ENCODE measurements at regions not wholly inside any gene's neighbourhood (a gene's known extent, or its start where the extent isn't known, plus 50 kb on each side); places are given as distances from the start of the nearest gene placed in this dataset.
"Not testable (repeated sequence)": the region's sequence is repeated elsewhere in the genome, so short reads cannot be mapped to it uniquely, and the experiment has no call there.

- no peak overlapping the region for H3K27ac Mint-ChIP-seq
- H3K4me3 Mint-ChIP-seq: no peak overlapping the region
- no peak for DNase-seq
- no peak for ATAC-seq
- peaks cover 15% of the 10 kb centered on the region for H3K4me1 Mint-ChIP-seq
- H3K9me3 Mint-ChIP-seq: no peaks in the 10 kb centered on the region
- H3K27me3 Mint-ChIP-seq: peaks cover 31% of the 10 kb centered on the region
Measured at GRCh38 chr14:71780822-71781221, 151.4 kb upstream of the RGS6 start.

DNA sequence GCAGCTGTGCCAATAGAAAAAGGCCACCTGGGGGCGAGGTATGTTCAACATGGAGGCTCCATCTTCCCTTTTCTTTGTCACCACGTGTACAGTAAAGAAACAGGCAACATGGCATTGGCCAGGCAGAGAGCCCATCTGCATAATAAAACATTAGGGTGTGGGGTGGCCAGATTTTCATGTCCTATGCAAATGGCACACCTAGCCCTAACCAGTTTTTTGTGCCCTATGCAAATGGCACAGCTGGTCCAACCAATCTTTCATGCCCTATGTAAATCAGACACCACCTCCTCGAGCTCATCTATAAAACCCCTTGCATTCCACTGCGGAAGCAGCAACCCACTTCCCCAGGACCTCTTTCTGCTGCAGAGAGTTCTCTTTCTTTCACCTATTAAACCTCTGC lies 149.1 kb upstream of the RGS6 start:
- Mint-ChIP-seq H3K4me3 (no peak overlapping the region), H3K4me1 (no peaks in the 10 kb centered on the region), H3K27ac (no peak overlapping the region), H3K27me3 (peaks cover 23% of the 10 kb centered on the region), H3K9me3 (no peaks in the 10 kb centered on the region)
- no peak for ATAC-seq
- DNase-seq: no peak

DNA sequence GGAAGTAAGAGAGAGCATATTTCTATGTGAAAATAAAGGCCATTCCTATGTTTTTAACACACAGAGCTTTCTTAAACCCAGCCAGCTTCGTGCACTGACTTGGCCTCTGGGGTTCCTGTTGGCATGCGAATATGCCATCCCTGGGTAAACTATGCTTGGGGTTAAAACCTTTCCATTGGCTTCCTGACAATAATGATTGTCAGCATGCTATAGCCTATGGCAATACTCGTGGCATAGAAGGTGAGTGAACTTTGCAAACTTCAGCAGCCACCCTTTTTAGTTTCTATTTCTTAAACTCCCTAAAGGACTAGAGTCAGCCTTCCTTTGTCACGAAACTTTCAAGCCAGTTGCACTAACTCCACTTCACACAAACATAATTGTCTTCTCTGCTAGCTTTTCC lies 148.4 kb upstream of the RGS6 start:
- no peak for ATAC-seq
- H3K27ac Mint-ChIP-seq: no peak overlapping the region
- no peak for DNase-seq
- H3K4me1 Mint-ChIP-seq: no peaks in the 10 kb centered on the region
- H3K27me3 Mint-ChIP-seq: peaks cover 20% of the 10 kb centered on the region
- H3K9me3 Mint-ChIP-seq: no peaks in the 10 kb centered on the region
- H3K4me3 Mint-ChIP-seq: no peak overlapping the region

DNA sequence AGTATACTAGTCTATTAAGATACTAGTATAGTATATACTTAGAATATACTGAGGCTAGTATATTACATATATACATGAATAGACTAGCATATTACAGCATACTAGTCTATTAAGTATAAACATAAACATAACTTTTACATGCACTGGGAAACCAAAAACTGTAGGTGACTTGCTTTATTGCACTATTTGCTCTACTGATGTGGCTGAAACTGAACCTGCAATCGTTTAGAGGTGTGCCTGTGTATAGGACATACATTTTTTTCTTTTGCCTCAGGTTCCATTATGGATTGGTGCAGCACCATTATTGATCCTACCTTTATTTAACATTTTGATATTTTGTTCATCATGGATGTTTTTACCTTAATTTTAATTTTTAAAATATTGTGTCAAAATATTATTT lies 143.2 kb upstream of the RGS6 start:
- H3K27ac Mint-ChIP-seq: no peak overlapping the region
- DNase-seq: no peak
- no peaks in the 10 kb centered on the region for H3K27me3 Mint-ChIP-seq

GRCh38 chr14:71799841-71800240 lies 132.4 kb upstream of the RGS6 start:
- Mint-ChIP-seq H3K9me3 (no peaks in the 10 kb centered on the region), H3K27ac (no peak overlapping the region), H3K27me3 (no peaks in the 10 kb centered on the region), H3K4me1 (no peaks in the 10 kb centered on the region), H3K4me3 (no peak overlapping the region)
- ATAC-seq (no peak), DNase-seq (no peak)

More for the DNA sequence above, 143.2 kb upstream of the RGS6 start:
- ATAC-seq: no peak
- Mint-ChIP-seq H3K4me1 (no peaks in the 10 kb centered on the region), H3K4me3 (no peak overlapping the region), H3K9me3 (no peaks in the 10 kb centered on the region)

- Mint-ChIP-seq H3K4me3 (no peak overlapping the region), H3K27ac (no peak overlapping the region), H3K4me1 (no peaks in the 10 kb centered on the region), H3K27me3 (no peaks in the 10 kb centered on the region), H3K9me3 (no peaks in the 10 kb centered on the region)
- ATAC-seq (no peak), DNase-seq (no peak)
Measured at GRCh38 chr14:71800878-71801277, 131.4 kb upstream of the RGS6 start.

DNA sequence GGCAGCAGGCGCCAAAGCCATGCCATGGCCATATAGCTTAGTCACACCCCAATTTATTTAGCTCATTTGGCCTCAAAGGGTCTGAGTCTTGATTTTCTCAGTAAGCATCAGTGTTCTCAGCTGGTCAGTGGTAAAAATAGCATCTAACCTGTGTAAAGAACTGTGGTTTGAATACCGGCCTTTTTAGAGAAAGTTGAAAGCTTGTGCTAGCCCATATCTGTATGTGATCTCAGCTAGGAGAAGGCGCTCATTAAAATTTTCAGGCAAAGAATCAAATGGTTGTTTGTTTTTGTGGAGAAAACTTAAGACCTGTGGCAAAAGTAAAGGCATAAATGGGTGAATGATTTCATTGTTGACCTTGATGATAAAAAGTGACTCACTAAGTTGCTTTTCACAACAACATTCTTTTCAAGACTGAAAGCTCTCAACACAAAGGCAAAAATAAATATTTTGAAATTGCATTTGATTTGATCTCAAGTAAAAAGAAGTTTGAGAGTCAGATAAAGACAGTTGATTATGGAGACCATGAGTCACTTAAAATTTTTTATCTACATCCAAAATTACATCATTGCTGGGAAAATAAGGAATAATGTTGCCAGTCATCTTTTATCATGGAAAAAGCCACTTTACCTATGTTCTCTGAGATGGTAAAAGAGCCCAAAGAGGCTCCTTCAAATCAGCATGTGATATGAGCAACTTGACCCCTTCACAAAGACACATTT lies 128.5 kb upstream of the RGS6 start:
- no peak overlapping the region for H3K27ac Mint-ChIP-seq
- no peak overlapping the region for H3K4me3 Mint-ChIP-seq
- peaks cover 0 to 7% of the 10 kb centered on the region in 2 donors for H3K9me3 Mint-ChIP-seq
- no peak for DNase-seq
- no peaks in the 10 kb centered on the region for H3K4me1 Mint-ChIP-seq
- no peak for ATAC-seq
- H3K27me3 Mint-ChIP-seq: peaks cover 23% of the 10 kb centered on the region

DNA sequence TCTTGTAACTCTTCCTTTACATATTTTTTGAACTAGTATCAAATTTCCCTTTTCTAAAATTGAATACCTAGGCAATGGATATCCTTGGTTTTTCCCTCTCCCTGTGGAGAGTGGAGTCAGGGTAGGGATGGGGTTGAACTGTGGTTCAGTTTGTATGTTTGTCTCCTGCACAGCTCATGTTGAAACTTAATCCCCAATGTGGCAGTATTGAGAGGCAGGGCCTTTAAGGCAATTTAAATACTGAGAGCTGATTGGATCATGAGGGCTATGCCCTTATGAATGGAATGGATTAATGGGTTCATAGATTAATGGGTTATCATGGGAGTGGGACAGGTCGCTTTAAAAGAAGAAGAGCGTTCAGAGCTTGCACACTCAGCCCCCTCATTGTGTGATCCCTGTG lies 127.2 kb upstream of the RGS6 start:
- H3K27ac Mint-ChIP-seq: no peak overlapping the region
- no peaks in the 10 kb centered on the region for H3K4me1 Mint-ChIP-seq
- ATAC-seq: no peak
- peaks cover 0 to 7% of the 10 kb centered on the region in 2 donors for H3K9me3 Mint-ChIP-seq
- peaks cover 34% of the 10 kb centered on the region for H3K27me3 Mint-ChIP-seq
- no peak for DNase-seq
- no peak overlapping the region for H3K4me3 Mint-ChIP-seq

GRCh38 chr14:71807049-71807448 lies 125.2 kb upstream of the RGS6 start:
- H3K4me1 Mint-ChIP-seq, H3K27ac Mint-ChIP-seq, ATAC-seq, DNase-seq, H3K4me3 Mint-ChIP-seq, H3K9me3 Mint-ChIP-seq: not testable (repeated sequence)
- peaks cover 37% of the 10 kb centered on the region for H3K27me3 Mint-ChIP-seq

- not testable (repeated sequence) for H3K9me3 Mint-ChIP-seq, DNase-seq, H3K4me3 Mint-ChIP-seq, H3K4me1 Mint-ChIP-seq, H3K27ac Mint-ChIP-seq, ATAC-seq
- peaks cover 54% of the 10 kb centered on the region for H3K27me3 Mint-ChIP-seq
Measured at GRCh38 chr14:71810800-71811199, 121.4 kb upstream of the RGS6 start.

DNA sequence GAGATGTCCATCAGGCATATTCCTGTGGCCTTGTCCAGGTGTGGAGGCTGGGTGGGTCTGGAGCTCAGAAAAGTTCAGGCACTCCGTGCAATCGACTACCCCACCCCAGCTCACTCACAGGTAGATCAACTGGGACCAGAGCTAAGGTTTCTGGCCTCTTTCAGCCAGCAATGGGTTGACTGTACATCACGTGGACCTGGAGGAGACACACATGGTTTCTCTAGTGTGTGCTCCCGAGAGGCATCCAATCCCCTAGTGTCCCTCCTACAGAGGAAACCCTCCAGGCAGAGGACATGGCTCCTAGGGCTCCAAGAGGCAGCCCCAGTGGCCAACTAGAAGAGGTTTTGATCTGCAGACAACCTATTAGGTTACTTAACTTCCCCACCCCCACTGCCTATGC lies 119.5 kb upstream of the RGS6 start:
- Mint-ChIP-seq H3K4me1 (no peaks in the 10 kb centered on the region), H3K4me3 (no peak overlapping the region), H3K27me3 (peaks cover 41% of the 10 kb centered on the region), H3K9me3 (peaks cover 0 to 7% of the 10 kb centered on the region in 2 donors), H3K27ac (no peak overlapping the region)
- no peak for ATAC-seq
- no peak for DNase-seq

GRCh38 chr14:71815110-71815509 lies 117.1 kb upstream of the RGS6 start:
- no peaks in the 10 kb centered on the region for H3K4me1 Mint-ChIP-seq
- no peak for ATAC-seq
- no peak overlapping the region for H3K27ac Mint-ChIP-seq
- peaks cover 36% of the 10 kb centered on the region for H3K27me3 Mint-ChIP-seq
- no peak for DNase-seq
- H3K9me3 Mint-ChIP-seq: no peaks in the 10 kb centered on the region
- H3K4me3 Mint-ChIP-seq: no peak overlapping the region

DNA sequence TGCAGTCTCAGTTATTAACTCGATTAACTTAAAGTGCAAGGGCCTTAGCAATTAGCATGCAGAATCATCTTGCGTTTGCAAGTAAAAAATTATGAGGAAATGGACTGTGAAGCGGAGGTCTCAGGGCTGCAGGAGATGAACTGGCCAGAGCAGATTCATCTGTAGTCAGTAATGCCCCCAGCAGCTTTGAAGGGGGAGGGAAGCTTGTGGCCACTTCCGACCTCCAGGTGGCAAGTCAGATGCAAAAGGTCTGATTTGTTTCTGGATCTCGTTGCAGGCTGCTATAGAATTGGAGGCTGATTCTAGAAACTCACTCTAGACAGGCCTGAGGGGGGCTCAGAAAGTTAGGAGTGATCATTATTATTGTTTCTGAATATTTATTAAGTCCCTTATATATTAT lies 107.4 kb upstream of the RGS6 start:
- H3K4me3 Mint-ChIP-seq: no peak overlapping the region
- H3K27ac Mint-ChIP-seq: no peak overlapping the region
- ATAC-seq: no peak
- peaks cover 34% of the 10 kb centered on the region for H3K27me3 Mint-ChIP-seq
- DNase-seq: no peak
- no peaks in the 10 kb centered on the region for H3K4me1 Mint-ChIP-seq
- no peaks in the 10 kb centered on the region for H3K9me3 Mint-ChIP-seq

DNA sequence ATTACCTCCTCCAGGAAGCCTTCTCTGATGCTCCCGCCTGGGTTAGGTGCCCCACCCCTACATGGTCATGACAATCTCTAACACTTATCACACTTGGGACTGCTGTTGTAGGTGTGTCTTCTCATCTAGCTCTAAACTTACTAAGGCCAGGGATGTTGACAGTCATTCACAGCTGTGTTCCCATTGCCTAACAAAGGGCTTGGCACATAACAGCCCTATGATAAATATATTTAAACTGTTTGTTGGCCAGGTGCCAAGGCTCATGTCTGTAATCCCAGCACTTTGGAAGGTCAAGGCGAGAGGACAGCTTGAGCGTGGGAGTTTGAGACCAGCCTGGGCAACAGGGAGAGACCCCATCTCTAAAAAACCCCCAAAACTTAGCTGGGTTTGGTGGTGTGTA lies 98.8 kb upstream of the RGS6 start:
- no peak overlapping the region for H3K27ac Mint-ChIP-seq

GRCh38 chr14:71834284-71835204 lies 97.7 kb upstream of the RGS6 start:
- ATAC-seq (no peak), DNase-seq (no peak)
- no peaks in the 10 kb centered on the region for H3K4me1 Mint-ChIP-seq
- no peak overlapping the region for H3K27ac Mint-ChIP-seq
- no peak overlapping the region for H3K4me3 Mint-ChIP-seq
- H3K27me3 Mint-ChIP-seq: peaks cover 16% of the 10 kb centered on the region
- no peaks in the 10 kb centered on the region for H3K9me3 Mint-ChIP-seq

More for the DNA sequence above, 98.8 kb upstream of the RGS6 start:
- H3K9me3 Mint-ChIP-seq: no peaks in the 10 kb centered on the region
- peaks cover 13% of the 10 kb centered on the region for H3K27me3 Mint-ChIP-seq
- H3K4me3 Mint-ChIP-seq: no peak overlapping the region
- no peaks in the 10 kb centered on the region for H3K4me1 Mint-ChIP-seq
- ATAC-seq (no peak), DNase-seq (no peak)

DNA sequence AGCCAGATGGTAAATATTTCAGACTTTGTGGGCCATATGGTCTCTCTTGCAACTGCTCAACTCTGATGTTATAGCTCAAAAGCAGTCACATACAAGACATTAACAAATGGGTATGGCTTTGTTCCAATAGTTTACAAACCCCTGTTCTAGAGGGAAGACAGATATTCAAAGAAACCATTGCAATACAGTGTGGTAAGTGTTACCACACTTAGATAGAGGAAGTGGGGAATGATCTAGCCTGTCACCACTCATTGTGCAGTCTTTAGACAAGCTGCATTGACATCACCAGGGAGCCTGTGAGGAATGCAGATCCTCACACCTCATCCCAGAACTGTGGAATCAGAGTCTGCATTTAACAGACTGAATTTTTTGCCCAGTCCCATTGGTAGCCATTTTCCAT lies 80.0 kb upstream of the RGS6 start:
- ATAC-seq: no peak
- Mint-ChIP-seq H3K27ac (no peak overlapping the region), H3K27me3 (peaks cover 44% of the 10 kb centered on the region), H3K9me3 (peaks cover 11 to 21% of the 10 kb centered on the region in 2 donors), H3K4me1 (peaks cover 11% of the 10 kb centered on the region), H3K4me3 (no peak overlapping the region)
- DNase-seq: no peak
